Suprapubic skin (tissue), 3 donors: ENCODE measurements at regions not wholly inside any gene's neighbourhood (a gene's known extent, or its start where the extent isn't known, plus 50 kb on each side); places are given as distances from the start of the nearest gene placed in this dataset.

Source experiments
- CTCF ChIP-seq, 2 donors: fragments of 200-600 bp in 1 of 2; fragments of 450-650 bp in 1 of 2; sonication (generic) in 1 of 2; IDR thresholded peaks; one replicate each; pipeline ENCODE4 v1.5.1; 2016 to 2019; ENCODE audit warnings: antibody characterized with exemption in 2 of 2, mild to moderate bottlenecking in 1 of 2, moderate library complexity in 1 of 2
- POLR2A ChIP-seq, 2 donors: fragments of 450-650 bp; IDR thresholded peaks; one replicate each; pipeline ENCODE4 v1.6.1; 2017; ENCODE audit warnings: antibody characterized with exemption in 2 of 2, mild to moderate bottlenecking in 2 of 2, moderate library complexity in 2 of 2

DNA sequence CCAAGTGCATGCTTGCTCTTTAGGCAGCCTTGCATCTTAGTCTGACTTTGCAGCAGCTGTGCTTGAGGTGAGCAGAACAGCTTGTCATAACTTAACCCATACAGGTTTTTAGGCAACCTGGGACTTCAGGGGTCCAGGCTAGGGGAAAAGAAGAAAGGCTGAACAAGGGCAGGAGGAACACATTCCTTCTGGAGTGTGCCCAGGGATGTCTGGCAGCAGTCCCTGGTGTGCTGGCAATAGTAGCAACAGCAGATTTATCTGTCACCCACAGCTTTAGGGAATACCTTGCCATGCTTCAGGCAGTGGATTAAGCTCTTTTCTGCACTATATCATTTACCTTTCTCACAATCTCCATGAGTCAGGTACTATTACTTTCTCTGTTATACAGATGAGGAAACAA, 513.0 kb downstream of the RAB38 start:
- TF ChIP-seq CTCF (IDR thresholded peaks at IDR 0.05) = no peak
- no peak for TF ChIP-seq POLR2A (IDR thresholded peaks at IDR 0.05)
